Lower leg skin (tissue), 4 donors: ENCODE measurements at regions not wholly inside any gene's neighbourhood (a gene's known extent, or its start where the extent isn't known, plus 50 kb on each side); places are given as distances from the start of the nearest gene placed in this dataset.

Experiments used
- DNase-seq, 2 donors: peaks; one replicate each; pipeline ENCODE4 v3.0.0-alpha.2; 2019; ENCODE audit warnings: low spot score in 2 of 2
- H3K4me3 ChIP-seq: fragments of 200-600 bp; sonication (generic); 2 replicates; pipeline ENCODE4 v1.5.1; 2017; ENCODE audit warnings: mild to moderate bottlenecking, low read depth; ENCODE audit not compliant: poor library complexity, severe bottlenecking
- CTCF ChIP-seq, 3 donors: fragments of 450-650 bp; IDR thresholded peaks; one replicate each; pipeline ENCODE4 v1.5.1; 2016; ENCODE audit warnings: antibody characterized with exemption in 3 of 3, mild to moderate bottlenecking in 3 of 3, moderate library complexity in 2 of 3
- POLR2A ChIP-seq, 2 donors: fragments of 450-650 bp; IDR thresholded peaks; one replicate each; pipeline ENCODE4 v1.6.1; 2016 to 2017; ENCODE audit warnings: antibody characterized with exemption in 2 of 2, mild to moderate bottlenecking in 1 of 2, moderate library complexity in 1 of 2
- WGBS, 2 donors: methylation state at CpG; one replicate each; pipeline ENCODE4 v1.1.5; 2018; 5-methylcytosine and 5-hydroxymethylcytosine counted together
- intact Hi-C: fragments of 100-400 bp; cut with DNase I; formaldehyde crosslinking; loops from one replicate; pipeline ENCODE4 v1.15.0; 2023; ENCODE audit warnings: low total_unique reads

GRCh38 chr11:97888641-97889040, 1132.1 kb upstream of the CNTN5 start:
- no peak for DNase-seq
- WGBS, 2 donors: 89 to 91% methylated on average over 2 of the region's 2 CpGs
- TF ChIP-seq POLR2A (IDR thresholded peaks at IDR 0.05) (no peak), CTCF (IDR thresholded peaks at IDR 0.05) (no peak)
- intact Hi-C loops: no loop called here
- H3K4me3 ChIP-seq: no peak overlapping the region

- DNase-seq: no peak
- WGBS, 2 donors: 67 to 79% methylated on average over 1 of the region's 1 CpG
- intact Hi-C loops: no loop called here
- H3K4me3 ChIP-seq: no peak overlapping the region
- TF ChIP-seq POLR2A (IDR thresholded peaks at IDR 0.05) (no peak), CTCF (IDR thresholded peaks at IDR 0.05) (no peak)
Measured at GRCh38 chr11:97890466-97890865, 1130.3 kb upstream of the CNTN5 start.

- no peak for DNase-seq
- TF ChIP-seq CTCF (IDR thresholded peaks at IDR 0.05): no peak
- TF ChIP-seq POLR2A (IDR thresholded peaks at IDR 0.05): no peak
- no peak overlapping the region for H3K4me3 ChIP-seq
- WGBS, 2 donors: 25 to 26% methylated on average over 2 of the region's 2 CpGs
- intact Hi-C loops: no loop called here
Measured at GRCh38 chr11:97893612-97894011, 1127.1 kb upstream of the CNTN5 start.

GRCh38 chr11:97894978-97895377, 1125.8 kb upstream of the CNTN5 start:
- DNase-seq: no peak
- WGBS, 2 donors: 83 to 85% methylated on average over 2 of the region's 2 CpGs
- TF ChIP-seq CTCF (IDR thresholded peaks at IDR 0.05) (no peak), POLR2A (IDR thresholded peaks at IDR 0.05) (no peak)
- intact Hi-C loops: no loop called here
- no peak overlapping the region for H3K4me3 ChIP-seq

DNA sequence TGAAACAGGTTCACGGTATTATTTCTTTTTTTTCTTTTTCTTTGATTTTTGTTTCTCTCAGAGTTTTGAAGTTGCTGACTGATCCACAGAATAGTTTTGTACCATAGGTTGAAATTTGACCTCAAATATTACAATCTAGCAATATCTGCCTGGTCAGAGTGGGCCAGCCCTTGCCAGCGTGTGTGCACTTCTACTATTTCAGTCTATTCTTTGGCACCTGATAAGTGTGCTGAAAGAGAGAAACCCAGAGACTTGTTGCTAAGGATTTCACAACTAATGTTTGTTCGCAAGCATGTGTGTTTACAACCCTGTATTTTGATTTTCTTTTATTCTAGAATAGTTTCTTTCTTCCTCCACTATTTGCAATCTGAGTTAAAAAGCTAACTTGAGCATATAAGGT, 1125.2 kb upstream of the CNTN5 start:
- intact Hi-C loops: no loop called here
- WGBS, 2 donors: 85% methylated on average over 3 of the region's 3 CpGs
- TF ChIP-seq POLR2A (IDR thresholded peaks at IDR 0.05) (no peak), CTCF (IDR thresholded peaks at IDR 0.05) (no peak)
- no peak overlapping the region for H3K4me3 ChIP-seq
- DNase-seq: no peak

GRCh38 chr11:97902828-97903227, 1117.9 kb upstream of the CNTN5 start:
- DNase-seq: no peak
- H3K4me3 ChIP-seq: no peak overlapping the region
- WGBS, 2 donors: 59 to 71% methylated on average over 1 of the region's 1 CpG
- TF ChIP-seq CTCF (IDR thresholded peaks at IDR 0.05) (no peak), POLR2A (IDR thresholded peaks at IDR 0.05) (no peak)
- intact Hi-C loops: no loop called here
